ENCODE measurements at regions not wholly inside any gene's neighbourhood (a gene's known extent, or its start where the extent isn't known, plus 50 kb on each side); places are given as distances from the start of the nearest gene placed in this dataset.

GRCh38 chr3:22996920-22997571 is 206.1 kb upstream of the UBE2E2 start:
- Histone ChIP-seq H3K4me1 (ENCODE audit: control insufficient read depth in 1 of 2, insufficient read depth in 2 of 2, low read length in 2 of 2) (no peaks in the 10 kb centered on the region), H3K36me3 (ENCODE audit: control insufficient read depth in 1 of 2, insufficient read depth in 2 of 2, low read length in 2 of 2) (no peaks in the 10 kb centered on the region), H3K4me3 (ENCODE audit: low read depth in 1 of 2, low read length in 2 of 2) (no peak overlapping the region), H3K27ac (ENCODE audit: low read depth, low read length) (no peak overlapping the region), H3K9me3 (ENCODE audit: control insufficient read depth in 1 of 2, low read length in 2 of 2) (no peaks in the 10 kb centered on the region), H3K9ac (ENCODE audit: low read depth in 1 of 2, low read length in 2 of 2) (no peak overlapping the region), H3K27me3 (ENCODE audit: control insufficient read depth in 1 of 2, insufficient read depth in 2 of 2, low read length in 2 of 2) (no peaks in the 10 kb centered on the region)

GRCh38 chr3:23000371-23000770 is 202.8 kb upstream of the UBE2E2 start:
- Histone ChIP-seq H3K4me1 (ENCODE audit: control insufficient read depth in 1 of 2, insufficient read depth in 2 of 2, low read length in 2 of 2) (no peaks in the 10 kb centered on the region), H3K4me3 (ENCODE audit: low read depth in 1 of 2, low read length in 2 of 2) (no peak overlapping the region), H3K27me3 (ENCODE audit: control insufficient read depth in 1 of 2, insufficient read depth in 2 of 2, low read length in 2 of 2) (no peaks in the 10 kb centered on the region), H3K36me3 (ENCODE audit: control insufficient read depth in 1 of 2, insufficient read depth in 2 of 2, low read length in 2 of 2) (no peaks in the 10 kb centered on the region), H3K9ac (ENCODE audit: low read depth in 1 of 2, low read length in 2 of 2) (no peak overlapping the region), H3K9me3 (ENCODE audit: control insufficient read depth in 1 of 2, low read length in 2 of 2) (no peaks in the 10 kb centered on the region), H3K27ac (ENCODE audit: low read depth, low read length) (no peak overlapping the region)

- H3K4me1 ChIP-seq (ENCODE audit: control insufficient read depth in 1 of 2, insufficient read depth in 2 of 2, low read length in 2 of 2): no peaks in the 10 kb centered on the region
- H3K27ac ChIP-seq (ENCODE audit: low read depth, low read length): no peak overlapping the region
- no peak overlapping the region for H3K9ac ChIP-seq (ENCODE audit: low read depth in 1 of 2, low read length in 2 of 2)
- no peaks in the 10 kb centered on the region for H3K36me3 ChIP-seq (ENCODE audit: control insufficient read depth in 1 of 2, insufficient read depth in 2 of 2, low read length in 2 of 2)
- no peaks in the 10 kb centered on the region for H3K27me3 ChIP-seq (ENCODE audit: control insufficient read depth in 1 of 2, insufficient read depth in 2 of 2, low read length in 2 of 2)
- H3K9me3 ChIP-seq (ENCODE audit: control insufficient read depth in 1 of 2, low read length in 2 of 2): no peaks in the 10 kb centered on the region
- no peak overlapping the region for H3K4me3 ChIP-seq (ENCODE audit: low read depth in 1 of 2, low read length in 2 of 2)
These were observed 201.0 kb upstream of the UBE2E2 start for GRCh38 chr3:23002151-23002550.

- no peak overlapping the region for H3K4me3 ChIP-seq (ENCODE audit: low read depth in 1 of 2, low read length in 2 of 2)
These were observed 200.0 kb upstream of the UBE2E2 start for GRCh38 chr3:23002836-23003732.

GRCh38 chr3:23003733-23004046 is 199.4 kb upstream of the UBE2E2 start:
- Histone ChIP-seq H3K9ac (ENCODE audit: low read depth in 1 of 2, low read length in 2 of 2) (no peak overlapping the region), H3K27me3 (ENCODE audit: control insufficient read depth in 1 of 2, insufficient read depth in 2 of 2, low read length in 2 of 2) (no peaks in the 10 kb centered on the region), H3K36me3 (ENCODE audit: control insufficient read depth in 1 of 2, insufficient read depth in 2 of 2, low read length in 2 of 2) (no peaks in the 10 kb centered on the region), H3K4me3 (ENCODE audit: low read depth in 1 of 2, low read length in 2 of 2) (no peak overlapping the region), H3K4me1 (ENCODE audit: control insufficient read depth in 1 of 2, insufficient read depth in 2 of 2, low read length in 2 of 2) (no peaks in the 10 kb centered on the region), H3K9me3 (ENCODE audit: control insufficient read depth in 1 of 2, low read length in 2 of 2) (no peaks in the 10 kb centered on the region), H3K27ac (ENCODE audit: low read depth, low read length) (no peak overlapping the region)

More at GRCh38 chr3:23002836-23003732, 200.0 kb upstream of the UBE2E2 start:
- Histone ChIP-seq H3K36me3 (ENCODE audit: control insufficient read depth in 1 of 2, insufficient read depth in 2 of 2, low read length in 2 of 2) (no peaks in the 10 kb centered on the region), H3K27me3 (ENCODE audit: control insufficient read depth in 1 of 2, insufficient read depth in 2 of 2, low read length in 2 of 2) (no peaks in the 10 kb centered on the region), H3K9ac (ENCODE audit: low read depth in 1 of 2, low read length in 2 of 2) (no peak overlapping the region), H3K27ac (ENCODE audit: low read depth, low read length) (no peak overlapping the region), H3K9me3 (ENCODE audit: control insufficient read depth in 1 of 2, low read length in 2 of 2) (no peaks in the 10 kb centered on the region), H3K4me1 (ENCODE audit: control insufficient read depth in 1 of 2, insufficient read depth in 2 of 2, low read length in 2 of 2) (no peaks in the 10 kb centered on the region)

GRCh38 chr3:23004971-23005370 is 198.2 kb upstream of the UBE2E2 start:
- no peak overlapping the region for H3K9ac ChIP-seq (ENCODE audit: low read depth in 1 of 2, low read length in 2 of 2)
- H3K4me1 ChIP-seq (ENCODE audit: control insufficient read depth in 1 of 2, insufficient read depth in 2 of 2, low read length in 2 of 2): no peaks in the 10 kb centered on the region
- no peak overlapping the region for H3K4me3 ChIP-seq (ENCODE audit: low read depth in 1 of 2, low read length in 2 of 2)
- H3K36me3 ChIP-seq (ENCODE audit: control insufficient read depth in 1 of 2, insufficient read depth in 2 of 2, low read length in 2 of 2): no peaks in the 10 kb centered on the region
- H3K27me3 ChIP-seq (ENCODE audit: control insufficient read depth in 1 of 2, insufficient read depth in 2 of 2, low read length in 2 of 2): no peaks in the 10 kb centered on the region
- H3K9me3 ChIP-seq (ENCODE audit: control insufficient read depth in 1 of 2, low read length in 2 of 2): no peaks in the 10 kb centered on the region
- H3K27ac ChIP-seq (ENCODE audit: low read depth, low read length): no peak overlapping the region

- no peaks in the 10 kb centered on the region for H3K27me3 ChIP-seq (ENCODE audit: control insufficient read depth in 1 of 2, insufficient read depth in 2 of 2, low read length in 2 of 2)
- no peak overlapping the region for H3K9ac ChIP-seq (ENCODE audit: low read depth in 1 of 2, low read length in 2 of 2)
- H3K36me3 ChIP-seq (ENCODE audit: control insufficient read depth in 1 of 2, insufficient read depth in 2 of 2, low read length in 2 of 2): no peaks in the 10 kb centered on the region
- H3K4me3 ChIP-seq (ENCODE audit: low read depth in 1 of 2, low read length in 2 of 2): no peak overlapping the region
- no peak overlapping the region for H3K27ac ChIP-seq (ENCODE audit: low read depth, low read length)
- no peaks in the 10 kb centered on the region for H3K4me1 ChIP-seq (ENCODE audit: control insufficient read depth in 1 of 2, insufficient read depth in 2 of 2, low read length in 2 of 2)
- no peaks in the 10 kb centered on the region for H3K9me3 ChIP-seq (ENCODE audit: control insufficient read depth in 1 of 2, low read length in 2 of 2)
These were observed 185.3 kb upstream of the UBE2E2 start for GRCh38 chr3:23017801-23018200.

GRCh38 chr3:23019596-23020300 is 183.4 kb upstream of the UBE2E2 start:
- H3K9me3 ChIP-seq (ENCODE audit: control insufficient read depth in 1 of 2, low read length in 2 of 2): no peaks in the 10 kb centered on the region
- H3K27ac ChIP-seq (ENCODE audit: low read depth, low read length): no peak overlapping the region
- no peak overlapping the region for H3K9ac ChIP-seq (ENCODE audit: low read depth in 1 of 2, low read length in 2 of 2)
- no peaks in the 10 kb centered on the region for H3K4me1 ChIP-seq (ENCODE audit: control insufficient read depth in 1 of 2, insufficient read depth in 2 of 2, low read length in 2 of 2)
- H3K4me3 ChIP-seq (ENCODE audit: low read depth in 1 of 2, low read length in 2 of 2): no peak overlapping the region
- H3K36me3 ChIP-seq (ENCODE audit: control insufficient read depth in 1 of 2, insufficient read depth in 2 of 2, low read length in 2 of 2): no peaks in the 10 kb centered on the region
- H3K27me3 ChIP-seq (ENCODE audit: control insufficient read depth in 1 of 2, insufficient read depth in 2 of 2, low read length in 2 of 2): no peaks in the 10 kb centered on the region

- H3K9me3 ChIP-seq (ENCODE audit: control insufficient read depth in 1 of 2, low read length in 2 of 2): no peaks in the 10 kb centered on the region
- no peaks in the 10 kb centered on the region for H3K36me3 ChIP-seq (ENCODE audit: control insufficient read depth in 1 of 2, insufficient read depth in 2 of 2, low read length in 2 of 2)
- H3K4me3 ChIP-seq (ENCODE audit: low read depth in 1 of 2, low read length in 2 of 2): no peak overlapping the region
- H3K27ac ChIP-seq (ENCODE audit: low read depth, low read length): no peak overlapping the region
- no peak overlapping the region for H3K9ac ChIP-seq (ENCODE audit: low read depth in 1 of 2, low read length in 2 of 2)
- no peaks in the 10 kb centered on the region for H3K4me1 ChIP-seq (ENCODE audit: control insufficient read depth in 1 of 2, insufficient read depth in 2 of 2, low read length in 2 of 2)
- H3K27me3 ChIP-seq (ENCODE audit: control insufficient read depth in 1 of 2, insufficient read depth in 2 of 2, low read length in 2 of 2): no peaks in the 10 kb centered on the region
These were observed 174.8 kb upstream of the UBE2E2 start for GRCh38 chr3:23028294-23028693.

- Histone ChIP-seq H3K4me1 (ENCODE audit: control insufficient read depth in 1 of 2, insufficient read depth in 2 of 2, low read length in 2 of 2) (no peaks in the 10 kb centered on the region), H3K36me3 (ENCODE audit: control insufficient read depth in 1 of 2, insufficient read depth in 2 of 2, low read length in 2 of 2) (no peaks in the 10 kb centered on the region), H3K4me3 (ENCODE audit: low read depth in 1 of 2, low read length in 2 of 2) (no peak overlapping the region), H3K27me3 (ENCODE audit: control insufficient read depth in 1 of 2, insufficient read depth in 2 of 2, low read length in 2 of 2) (no peaks in the 10 kb centered on the region), H3K9me3 (ENCODE audit: control insufficient read depth in 1 of 2, low read length in 2 of 2) (no peaks in the 10 kb centered on the region), H3K27ac (ENCODE audit: low read depth, low read length) (no peak overlapping the region), H3K9ac (ENCODE audit: low read depth in 1 of 2, low read length in 2 of 2) (no peak overlapping the region)
These were observed 174.1 kb upstream of the UBE2E2 start for GRCh38 chr3:23029001-23029400.

All from duodenal mucosa (tissue), 2 donors.